WTC11 (cell line): ENCODE measurements at regions not wholly inside any gene's neighbourhood (a gene's known extent, or its start where the extent isn't known, plus 50 kb on each side); places are given as distances from the start of the nearest gene placed in this dataset.

ENCODE experiments used
- CREB1 ChIP-seq: sonication (generic); formaldehyde crosslinking; IDR thresholded peaks from 2 replicates; pipeline ENCODE4 v1.8.0; 2023; ENCODE audit warnings: mild to moderate bottlenecking, missing genetic modification reagents
- ELF4 ChIP-seq: sonication (generic); formaldehyde crosslinking; IDR thresholded peaks from 2 replicates; pipeline ENCODE4 v1.8.1; 2022; ENCODE audit warnings: low read depth, mild to moderate bottlenecking, moderate library complexity, missing genetic modification reagents
- NFYB ChIP-seq: sonication (generic); formaldehyde crosslinking; conservative IDR thresholded peaks from 2 replicates; pipeline ENCODE4 v1.8.0; 2022; ENCODE audit warnings: low read depth, missing genetic modification reagents
- NR2C2 ChIP-seq: sonication (generic); formaldehyde crosslinking; IDR thresholded peaks from 2 replicates; pipeline ENCODE4 v1.8.0; 2022; ENCODE audit warnings: mild to moderate bottlenecking, missing genetic modification reagents
- NR3C1 ChIP-seq: sonication (generic); formaldehyde crosslinking; conservative IDR thresholded peaks from 2 replicates; pipeline ENCODE4 v1.8.1; 2023; ENCODE audit warnings: low read depth, mild to moderate bottlenecking, missing genetic modification reagents
- ZNF232 ChIP-seq: sonication (generic); formaldehyde crosslinking; IDR thresholded peaks from 2 replicates; pipeline ENCODE4 v1.8.0; 2022; ENCODE audit warnings: mild to moderate bottlenecking, missing genetic modification reagents
- TF ChIP-seq, protein P1 (sequence below): sonication (generic); formaldehyde crosslinking; IDR thresholded peaks from 2 replicates; pipeline ENCODE4 v1.8.1; 2022; ENCODE audit warnings: low read depth, missing genetic modification reagents, borderline replicate concordance
- TF ChIP-seq, protein P2 (sequence below): fragments of 200-600 bp; IDR thresholded peaks from 2 replicates; pipeline ENCODE4 v1.8.0; 2022; ENCODE audit warnings: antibody characterized with exemption
- TF ChIP-seq, protein P3 (sequence below): sonication (generic); formaldehyde crosslinking; IDR thresholded peaks from 2 replicates; pipeline ENCODE4 v1.8.0; 2022; ENCODE audit warnings: mild to moderate bottlenecking, missing genetic modification reagents
- TF ChIP-seq, protein P4 (sequence below): sonication (generic); formaldehyde crosslinking; conservative IDR thresholded peaks from 2 replicates; pipeline ENCODE4 v1.8.1; 2023; ENCODE audit warnings: mild to moderate bottlenecking, low read depth, missing genetic modification reagents, moderate library complexity
- TF ChIP-seq, protein P5 (sequence below): sonication (generic); formaldehyde crosslinking; IDR thresholded peaks from 2 replicates; pipeline ENCODE4 v1.8.0; 2023; ENCODE audit warnings: missing genetic modification reagents
- TF ChIP-seq, protein P6 (sequence below): sonication (generic); formaldehyde crosslinking; conservative IDR thresholded peaks from 2 replicates; pipeline ENCODE4 v1.8.1; 2022; ENCODE audit warnings: mild to moderate bottlenecking, missing genetic modification reagents
- TF ChIP-seq, protein P7 (sequence below): sonication (generic); formaldehyde crosslinking; IDR thresholded peaks from 2 replicates; pipeline ENCODE4 v1.8.1; 2023; ENCODE audit warnings: mild to moderate bottlenecking, missing genetic modification reagents, moderate library complexity
- TF ChIP-seq, protein P8 (sequence below): fragments of 250-450 bp; sonication (Bioruptor Pico); IDR thresholded peaks from 2 replicates; pipeline ENCODE4 v1.9.0; 2021; ENCODE audit warnings: moderate library complexity, mild to moderate bottlenecking, inconsistent platforms, borderline replicate concordance

DNA sequence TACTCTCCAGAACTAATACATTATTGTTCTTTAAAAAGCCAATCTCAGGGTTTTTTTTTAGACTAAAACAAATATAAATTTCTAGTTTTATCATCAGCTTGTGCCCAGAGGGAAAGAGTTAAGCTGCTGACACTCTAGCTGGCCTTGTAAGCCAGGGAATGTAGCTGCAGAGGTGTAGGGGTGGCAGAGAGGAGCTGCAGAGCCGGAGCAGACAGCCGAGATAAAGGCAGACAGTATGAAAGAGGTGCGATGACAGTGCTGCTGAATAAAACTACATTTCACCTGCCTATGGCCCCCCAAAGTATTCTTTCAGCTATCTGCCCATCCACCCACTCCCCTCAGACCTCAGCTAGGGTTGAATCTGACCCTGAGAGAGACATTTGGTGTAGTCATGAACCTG, 653.7 kb upstream of the ZWINT start:
- TF ChIP-seq NR3C1 (no peak), ELF4 (CRISPR knock-in tag) (no peak), NR2C2 (no peak), ZNF232 (no peak), NFYB (CRISPR knock-in tag) (no peak), CREB1 (CRISPR knock-in tag) (no peak)
- TF ChIP-seq, protein P1, sequence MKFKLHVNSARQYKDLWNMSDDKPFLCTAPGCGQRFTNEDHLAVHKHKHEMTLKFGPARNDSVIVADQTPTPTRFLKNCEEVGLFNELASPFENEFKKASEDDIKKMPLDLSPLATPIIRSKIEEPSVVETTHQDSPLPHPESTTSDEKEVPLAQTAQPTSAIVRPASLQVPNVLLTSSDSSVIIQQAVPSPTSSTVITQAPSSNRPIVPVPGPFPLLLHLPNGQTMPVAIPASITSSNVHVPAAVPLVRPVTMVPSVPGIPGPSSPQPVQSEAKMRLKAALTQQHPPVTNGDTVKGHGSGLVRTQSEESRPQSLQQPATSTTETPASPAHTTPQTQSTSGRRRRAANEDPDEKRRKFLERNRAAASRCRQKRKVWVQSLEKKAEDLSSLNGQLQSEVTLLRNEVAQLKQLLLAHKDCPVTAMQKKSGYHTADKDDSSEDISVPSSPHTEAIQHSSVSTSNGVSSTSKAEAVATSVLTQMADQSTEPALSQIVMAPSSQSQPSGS (CRISPR knock-in tag): no peak
- TF ChIP-seq, protein P2, sequence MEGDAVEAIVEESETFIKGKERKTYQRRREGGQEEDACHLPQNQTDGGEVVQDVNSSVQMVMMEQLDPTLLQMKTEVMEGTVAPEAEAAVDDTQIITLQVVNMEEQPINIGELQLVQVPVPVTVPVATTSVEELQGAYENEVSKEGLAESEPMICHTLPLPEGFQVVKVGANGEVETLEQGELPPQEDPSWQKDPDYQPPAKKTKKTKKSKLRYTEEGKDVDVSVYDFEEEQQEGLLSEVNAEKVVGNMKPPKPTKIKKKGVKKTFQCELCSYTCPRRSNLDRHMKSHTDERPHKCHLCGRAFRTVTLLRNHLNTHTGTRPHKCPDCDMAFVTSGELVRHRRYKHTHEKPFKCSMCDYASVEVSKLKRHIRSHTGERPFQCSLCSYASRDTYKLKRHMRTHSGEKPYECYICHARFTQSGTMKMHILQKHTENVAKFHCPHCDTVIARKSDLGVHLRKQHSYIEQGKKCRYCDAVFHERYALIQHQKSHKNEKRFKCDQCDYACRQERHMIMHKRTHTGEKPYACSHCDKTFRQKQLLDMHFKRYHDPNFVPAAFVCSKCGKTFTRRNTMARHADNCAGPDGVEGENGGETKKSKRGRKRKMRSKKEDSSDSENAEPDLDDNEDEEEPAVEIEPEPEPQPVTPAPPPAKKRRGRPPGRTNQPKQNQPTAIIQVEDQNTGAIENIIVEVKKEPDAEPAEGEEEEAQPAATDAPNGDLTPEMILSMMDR: no peak
- TF ChIP-seq, protein P3, sequence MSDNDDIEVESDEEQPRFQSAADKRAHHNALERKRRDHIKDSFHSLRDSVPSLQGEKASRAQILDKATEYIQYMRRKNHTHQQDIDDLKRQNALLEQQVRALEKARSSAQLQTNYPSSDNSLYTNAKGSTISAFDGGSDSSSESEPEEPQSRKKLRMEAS (CRISPR knock-in tag): no peak
- TF ChIP-seq, protein P4, sequence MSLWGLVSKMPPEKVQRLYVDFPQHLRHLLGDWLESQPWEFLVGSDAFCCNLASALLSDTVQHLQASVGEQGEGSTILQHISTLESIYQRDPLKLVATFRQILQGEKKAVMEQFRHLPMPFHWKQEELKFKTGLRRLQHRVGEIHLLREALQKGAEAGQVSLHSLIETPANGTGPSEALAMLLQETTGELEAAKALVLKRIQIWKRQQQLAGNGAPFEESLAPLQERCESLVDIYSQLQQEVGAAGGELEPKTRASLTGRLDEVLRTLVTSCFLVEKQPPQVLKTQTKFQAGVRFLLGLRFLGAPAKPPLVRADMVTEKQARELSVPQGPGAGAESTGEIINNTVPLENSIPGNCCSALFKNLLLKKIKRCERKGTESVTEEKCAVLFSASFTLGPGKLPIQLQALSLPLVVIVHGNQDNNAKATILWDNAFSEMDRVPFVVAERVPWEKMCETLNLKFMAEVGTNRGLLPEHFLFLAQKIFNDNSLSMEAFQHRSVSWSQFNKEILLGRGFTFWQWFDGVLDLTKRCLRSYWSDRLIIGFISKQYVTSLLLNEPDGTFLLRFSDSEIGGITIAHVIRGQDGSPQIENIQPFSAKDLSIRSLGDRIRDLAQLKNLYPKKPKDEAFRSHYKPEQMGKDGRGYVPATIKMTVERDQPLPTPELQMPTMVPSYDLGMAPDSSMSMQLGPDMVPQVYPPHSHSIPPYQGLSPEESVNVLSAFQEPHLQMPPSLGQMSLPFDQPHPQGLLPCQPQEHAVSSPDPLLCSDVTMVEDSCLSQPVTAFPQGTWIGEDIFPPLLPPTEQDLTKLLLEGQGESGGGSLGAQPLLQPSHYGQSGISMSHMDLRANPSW (CRISPR knock-in tag): no peak
- TF ChIP-seq, protein P5, sequence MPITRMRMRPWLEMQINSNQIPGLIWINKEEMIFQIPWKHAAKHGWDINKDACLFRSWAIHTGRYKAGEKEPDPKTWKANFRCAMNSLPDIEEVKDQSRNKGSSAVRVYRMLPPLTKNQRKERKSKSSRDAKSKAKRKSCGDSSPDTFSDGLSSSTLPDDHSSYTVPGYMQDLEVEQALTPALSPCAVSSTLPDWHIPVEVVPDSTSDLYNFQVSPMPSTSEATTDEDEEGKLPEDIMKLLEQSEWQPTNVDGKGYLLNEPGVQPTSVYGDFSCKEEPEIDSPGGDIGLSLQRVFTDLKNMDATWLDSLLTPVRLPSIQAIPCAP: no peak
- TF ChIP-seq, protein P6, sequence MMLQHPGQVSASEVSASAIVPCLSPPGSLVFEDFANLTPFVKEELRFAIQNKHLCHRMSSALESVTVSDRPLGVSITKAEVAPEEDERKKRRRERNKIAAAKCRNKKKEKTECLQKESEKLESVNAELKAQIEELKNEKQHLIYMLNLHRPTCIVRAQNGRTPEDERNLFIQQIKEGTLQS (CRISPR knock-in tag): no peak
- TF ChIP-seq, protein P7, sequence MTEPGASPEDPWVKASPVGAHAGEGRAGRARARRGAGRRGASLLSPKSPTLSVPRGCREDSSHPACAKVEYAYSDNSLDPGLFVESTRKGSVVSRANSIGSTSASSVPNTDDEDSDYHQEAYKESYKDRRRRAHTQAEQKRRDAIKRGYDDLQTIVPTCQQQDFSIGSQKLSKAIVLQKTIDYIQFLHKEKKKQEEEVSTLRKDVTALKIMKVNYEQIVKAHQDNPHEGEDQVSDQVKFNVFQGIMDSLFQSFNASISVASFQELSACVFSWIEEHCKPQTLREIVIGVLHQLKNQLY (CRISPR knock-in tag): no peak
- TF ChIP-seq, protein P8, sequence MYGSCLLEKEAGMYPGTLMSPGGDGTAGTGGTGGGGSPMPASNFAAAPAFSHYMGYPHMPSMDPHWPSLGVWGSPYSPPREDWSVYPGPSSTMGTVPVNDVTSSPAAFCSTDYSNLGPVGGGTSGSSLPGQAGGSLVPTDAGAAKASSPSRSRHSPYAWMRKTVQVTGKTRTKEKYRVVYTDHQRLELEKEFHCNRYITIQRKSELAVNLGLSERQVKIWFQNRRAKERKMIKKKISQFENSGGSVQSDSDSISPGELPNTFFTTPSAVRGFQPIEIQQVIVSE (CRISPR knock-in tag): no peak
